Activated CD4-positive, alpha-beta T cell treated with anti-CD3 and anti-CD28 coated beads, Interleukin-2, amount 50 U/mL, for 16 hours (primary cell): ENCODE measurements at regions not wholly inside any gene's neighbourhood (a gene's known extent, or its start where the extent isn't known, plus 50 kb on each side); places are given as distances from the start of the nearest gene placed in this dataset.

ENCODE experiments used
- DNase-seq: peaks from one replicate; pipeline ENCODE4 v3.0.0-alpha.2; 2020

GRCh38 chr1:192713921-192714320, 78.0 kb downstream of the RGS13 start:
- no peak for DNase-seq

GRCh38 chr1:192724670-192725069, 84.2 kb upstream of the RGS2 start:
- no peak for DNase-seq

- no peak for DNase-seq
Measured at GRCh38 chr1:192726820-192727504, 81.9 kb upstream of the RGS2 start.

- DNase-seq = no peak
Measured at GRCh38 chr1:192729500-192729899, 79.3 kb upstream of the RGS2 start.

- DNase-seq = no peak
Measured at GRCh38 chr1:192730198-192730597, 78.6 kb upstream of the RGS2 start.

GRCh38 chr1:192732787-192733186, 76.1 kb upstream of the RGS2 start:
- DNase-seq = peak; percentile 23

GRCh38 chr1:192735298-192735915, 73.4 kb upstream of the RGS2 start:
- DNase-seq = no peak

GRCh38 chr1:192737306-192737705, 71.5 kb upstream of the RGS2 start:
- DNase-seq = no peak

GRCh38 chr1:192739476-192740184, 69.2 kb upstream of the RGS2 start:
- DNase-seq = no peak

- DNase-seq = no peak
Measured at GRCh38 chr1:192740214-192740613, 68.6 kb upstream of the RGS2 start.

- DNase-seq = no peak
Measured at GRCh38 chr1:192741095-192741494, 67.7 kb upstream of the RGS2 start.

- DNase-seq = no peak
Measured at GRCh38 chr1:192747301-192747700, 61.5 kb upstream of the RGS2 start.

GRCh38 chr1:192747943-192748342, 60.9 kb upstream of the RGS2 start:
- DNase-seq = no peak

- DNase-seq = no peak
Measured at GRCh38 chr1:192749349-192749748, 59.5 kb upstream of the RGS2 start.

GRCh38 chr1:192751260-192751659, 57.6 kb upstream of the RGS2 start:
- DNase-seq = no peak

GRCh38 chr1:192756314-192756713, 52.5 kb upstream of the RGS2 start:
- DNase-seq = no peak

GRCh38 chr1:192756847-192757246, 52.0 kb upstream of the RGS2 start:
- no peak for DNase-seq

GRCh38 chr1:192758492-192758891, 50.3 kb upstream of the RGS2 start:
- no peak for DNase-seq
